Glutamatergic neuron (in vitro differentiated cells): ENCODE measurements at regions not wholly inside any gene's neighbourhood (a gene's known extent, or its start where the extent isn't known, plus 50 kb on each side); places are given as distances from the start of the nearest gene placed in this dataset.

Experiments
- DNase-seq: peaks from one replicate; pipeline ENCODE4 v3.0.0; 2022
- H3K27ac Mint-ChIP-seq: one replicate; pipeline ENCODE4 v1.8.0; 2020; ENCODE audit warnings: mild to moderate bottlenecking, mixed read lengths, inconsistent platforms; ENCODE audit not compliant: unreplicated experiment
- H3K27me3 Mint-ChIP-seq: one replicate; pipeline ENCODE4 v1.8.0; 2020; ENCODE audit warnings: mild to moderate bottlenecking, moderate library complexity, mixed read lengths, inconsistent platforms; ENCODE audit not compliant: unreplicated experiment
- H3K36me3 Mint-ChIP-seq: one replicate; pipeline ENCODE4 v1.8.0; 2020; ENCODE audit warnings: mild to moderate bottlenecking, mixed read lengths, inconsistent platforms; ENCODE audit not compliant: unreplicated experiment
- H3K4me1 Mint-ChIP-seq: one replicate; pipeline ENCODE4 v1.8.0; 2020; ENCODE audit warnings: mild to moderate bottlenecking, low read depth, mixed read lengths, inconsistent platforms; ENCODE audit not compliant: unreplicated experiment
- H3K4me3 Mint-ChIP-seq: one replicate; pipeline ENCODE4 v1.8.0; 2020; ENCODE audit warnings: mild to moderate bottlenecking, mixed read lengths, inconsistent platforms; ENCODE audit not compliant: unreplicated experiment
- H3K9me3 Mint-ChIP-seq: one replicate; pipeline ENCODE4 v1.8.0; 2020; ENCODE audit warnings: mild to moderate bottlenecking, moderate library complexity, mixed read lengths, inconsistent platforms; ENCODE audit not compliant: unreplicated experiment
- TF ChIP-seq, protein P1 (sequence below): fragments of 200-600 bp; sonication (generic); IDR thresholded peaks from one replicate; pipeline ENCODE4 v1.5.0; 2021; ENCODE audit not compliant: partially characterized antibody, unreplicated experiment

GRCh38 chr11:80074837-80075236 is 634.0 kb upstream of the TENM4 start:
- no peak for DNase-seq
- TF ChIP-seq, protein P1, sequence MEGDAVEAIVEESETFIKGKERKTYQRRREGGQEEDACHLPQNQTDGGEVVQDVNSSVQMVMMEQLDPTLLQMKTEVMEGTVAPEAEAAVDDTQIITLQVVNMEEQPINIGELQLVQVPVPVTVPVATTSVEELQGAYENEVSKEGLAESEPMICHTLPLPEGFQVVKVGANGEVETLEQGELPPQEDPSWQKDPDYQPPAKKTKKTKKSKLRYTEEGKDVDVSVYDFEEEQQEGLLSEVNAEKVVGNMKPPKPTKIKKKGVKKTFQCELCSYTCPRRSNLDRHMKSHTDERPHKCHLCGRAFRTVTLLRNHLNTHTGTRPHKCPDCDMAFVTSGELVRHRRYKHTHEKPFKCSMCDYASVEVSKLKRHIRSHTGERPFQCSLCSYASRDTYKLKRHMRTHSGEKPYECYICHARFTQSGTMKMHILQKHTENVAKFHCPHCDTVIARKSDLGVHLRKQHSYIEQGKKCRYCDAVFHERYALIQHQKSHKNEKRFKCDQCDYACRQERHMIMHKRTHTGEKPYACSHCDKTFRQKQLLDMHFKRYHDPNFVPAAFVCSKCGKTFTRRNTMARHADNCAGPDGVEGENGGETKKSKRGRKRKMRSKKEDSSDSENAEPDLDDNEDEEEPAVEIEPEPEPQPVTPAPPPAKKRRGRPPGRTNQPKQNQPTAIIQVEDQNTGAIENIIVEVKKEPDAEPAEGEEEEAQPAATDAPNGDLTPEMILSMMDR, result no peak
- H3K36me3 Mint-ChIP-seq, result no peaks in the 10 kb centered on the region
- H3K4me1 Mint-ChIP-seq, result peaks cover 2% of the 10 kb centered on the region
- H3K9me3 Mint-ChIP-seq, result no peaks in the 10 kb centered on the region
- no peak overlapping the region for H3K4me3 Mint-ChIP-seq
- no peak overlapping the region for H3K27ac Mint-ChIP-seq
- peaks cover under 1% of the 10 kb centered on the region for H3K27me3 Mint-ChIP-seq

DNA sequence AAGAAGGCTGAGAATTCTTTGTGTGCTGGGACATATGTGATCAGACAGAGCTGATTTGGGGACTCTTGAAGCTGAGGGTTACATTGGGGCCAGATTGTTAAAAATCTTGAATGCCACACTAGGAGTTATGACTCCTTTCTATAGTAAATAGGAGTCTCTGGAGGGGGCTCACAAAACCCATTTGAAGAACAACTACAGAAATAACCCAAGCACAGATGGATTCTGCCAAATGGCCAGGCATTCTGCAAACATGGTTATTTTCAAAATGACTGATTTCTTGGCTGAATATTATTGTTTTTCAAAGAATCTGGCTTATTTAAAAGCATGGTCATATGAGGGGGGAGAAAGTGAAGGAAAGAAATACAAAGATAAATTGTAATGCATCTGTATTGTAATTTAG is 625.5 kb upstream of the TENM4 start:
- no peak for DNase-seq
- Mint-ChIP-seq H3K27me3 (peaks cover 2% of the 10 kb centered on the region), H3K9me3 (no peaks in the 10 kb centered on the region), H3K36me3 (no peaks in the 10 kb centered on the region), H3K4me3 (no peak overlapping the region), H3K27ac (peak overlapping the region; percentile 73), H3K4me1 (peaks cover 14% of the 10 kb centered on the region)
- TF ChIP-seq, protein P1, result no peak

- H3K4me1 Mint-ChIP-seq, result peaks cover 14% of the 10 kb centered on the region
- no peaks in the 10 kb centered on the region for H3K36me3 Mint-ChIP-seq
- H3K9me3 Mint-ChIP-seq, result no peaks in the 10 kb centered on the region
- H3K27ac Mint-ChIP-seq, result no peak overlapping the region
- no peak for DNase-seq
- TF ChIP-seq, protein P1, result no peak
- H3K27me3 Mint-ChIP-seq, result peaks cover 2% of the 10 kb centered on the region
- H3K4me3 Mint-ChIP-seq, result no peak overlapping the region
These were observed 624.3 kb upstream of the TENM4 start for GRCh38 chr11:80065086-80065485.

GRCh38 chr11:80061056-80061455 is 620.2 kb upstream of the TENM4 start:
- no peak for DNase-seq
- no peak overlapping the region for H3K4me3 Mint-ChIP-seq

DNA sequence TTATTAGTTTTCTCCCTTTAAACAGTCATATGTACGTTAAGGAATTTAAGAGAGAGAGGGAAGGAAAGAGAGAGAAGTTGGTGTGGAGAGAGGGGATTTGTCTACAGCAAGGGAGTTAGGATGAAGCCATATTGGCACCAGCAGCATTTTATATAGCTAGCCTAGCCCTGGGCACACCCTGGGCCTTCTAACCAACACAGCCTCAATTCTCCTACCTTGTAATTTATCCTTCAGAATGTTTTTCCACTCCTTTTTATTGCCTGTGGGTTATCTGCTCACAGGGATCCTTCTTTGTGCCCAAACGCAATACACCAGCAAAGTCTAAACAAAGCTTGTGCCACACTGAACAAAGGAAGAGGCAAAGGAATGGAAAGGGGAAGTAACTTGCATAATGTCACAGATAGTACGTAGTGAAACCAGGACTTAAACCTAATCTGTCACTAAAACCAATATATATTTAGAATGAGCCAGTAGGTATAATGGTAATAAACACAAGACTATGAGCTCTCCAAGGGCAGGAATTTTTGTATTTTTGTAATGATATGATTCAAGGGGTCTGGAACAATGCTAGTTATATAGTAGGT is 613.8 kb upstream of the TENM4 start:
- Mint-ChIP-seq H3K4me1 (no peaks in the 10 kb centered on the region), H3K27ac (no peak overlapping the region), H3K4me3 (no peak overlapping the region), H3K9me3 (no peaks in the 10 kb centered on the region), H3K36me3 (no peaks in the 10 kb centered on the region), H3K27me3 (no peaks in the 10 kb centered on the region)
- no peak for DNase-seq
- TF ChIP-seq, protein P1, result no peak

More at GRCh38 chr11:80061056-80061455, 620.2 kb upstream of the TENM4 start:
- TF ChIP-seq, protein P1, result no peak
- peaks cover 1% of the 10 kb centered on the region for H3K27me3 Mint-ChIP-seq
- H3K27ac Mint-ChIP-seq, result no peak overlapping the region
- H3K36me3 Mint-ChIP-seq, result no peaks in the 10 kb centered on the region
- H3K4me1 Mint-ChIP-seq, result peaks cover 10% of the 10 kb centered on the region
- H3K9me3 Mint-ChIP-seq, result no peaks in the 10 kb centered on the region
